ENCODE measurements at regions not wholly inside any gene's neighbourhood (a gene's known extent, or its start where the extent isn't known, plus 50 kb on each side); places are given as distances from the start of the nearest gene placed in this dataset.

- H3K9me3 ChIP-seq (ENCODE audit: insufficient read depth, low read depth, low read length) = no peaks in the 10 kb centered on the region
- no peak overlapping the region for H3K9ac ChIP-seq (ENCODE audit: low read length)
- H3K4me1 ChIP-seq (ENCODE audit: control insufficient read depth in 1 of 2, insufficient read depth in 2 of 2, low read length in 2 of 2) = no peaks in the 10 kb centered on the region
- H2BK5ac ChIP-seq (ENCODE audit: low read depth, low read length, poor library complexity) = no peak overlapping the region
- no peaks in the 10 kb centered on the region for H3K27me3 ChIP-seq (ENCODE audit: insufficient read depth, low read length)
- no peak overlapping the region for H4K91ac ChIP-seq (ENCODE audit: low read depth, low read length)
- no peak for DNase-seq
- H3K4ac ChIP-seq (ENCODE audit: low read depth, low read length) = no peak overlapping the region
- no peaks in the 10 kb centered on the region for H3K79me2 ChIP-seq (ENCODE audit: control insufficient read depth, insufficient read depth, low read length, poor library complexity)
- H2BK120ac ChIP-seq (ENCODE audit: insufficient read depth, low read length, poor library complexity) = no peak overlapping the region
- H3K27ac ChIP-seq (ENCODE audit: low read depth, low read length) = no peak overlapping the region
- no peak overlapping the region for H3K14ac ChIP-seq (ENCODE audit: low read length)
- no peak overlapping the region for H2AFZ ChIP-seq (ENCODE audit: insufficient read depth, low read length, poor library complexity)
- no peak overlapping the region for H3K18ac ChIP-seq (ENCODE audit: low read length)
- no peak overlapping the region for H4K8ac ChIP-seq (ENCODE audit: low read depth, low read length)
- no CpG with 5 or more reads among the region's 3 CpGs for WGBS (ENCODE audit: extremely low coverage, insufficient coverage, insufficient read length)
- no peaks in the 10 kb centered on the region for H3K79me1 ChIP-seq (ENCODE audit: low read length)
- H3K4me3 ChIP-seq (ENCODE audit: low read depth, low read length) = no peak overlapping the region
- no peak overlapping the region for H4K12ac ChIP-seq (ENCODE audit: low read depth, low read length)
- H2BK12ac ChIP-seq (ENCODE audit: low read length) = no peak overlapping the region
- H3K23ac ChIP-seq (ENCODE audit: low read length) = no peak overlapping the region
- no peaks in the 10 kb centered on the region for H3K36me3 ChIP-seq (ENCODE audit: control insufficient read depth in 1 of 2, insufficient read depth in 2 of 2, low read length in 2 of 2)
- H3K4me2 ChIP-seq (ENCODE audit: low read length) = no peak overlapping the region
- no peak overlapping the region for H2AK5ac ChIP-seq (ENCODE audit: low read length)
These were observed 71.0 kb upstream of the FAM120A start for GRCh38 chr9:93380410-93381060.

- Histone ChIP-seq H3K79me2 (ENCODE audit: control insufficient read depth, insufficient read depth, low read length, poor library complexity) (no peaks in the 10 kb centered on the region), H4K12ac (ENCODE audit: low read depth, low read length) (no peak overlapping the region), H3K9me3 (ENCODE audit: insufficient read depth, low read depth, low read length) (peaks cover 2% of the 10 kb centered on the region), H3K4me2 (ENCODE audit: low read length) (no peak overlapping the region), H3K27me3 (ENCODE audit: insufficient read depth, low read length) (no peaks in the 10 kb centered on the region), H3K79me1 (ENCODE audit: low read length) (no peaks in the 10 kb centered on the region), H3K4me1 (ENCODE audit: control insufficient read depth in 1 of 2, insufficient read depth in 2 of 2, low read length in 2 of 2) (no peaks in the 10 kb centered on the region), H2AK5ac (ENCODE audit: low read length) (no peak overlapping the region), H3K4me3 (ENCODE audit: low read depth, low read length) (no peak overlapping the region), H2BK5ac (ENCODE audit: low read depth, low read length, poor library complexity) (no peak overlapping the region), H3K23ac (ENCODE audit: low read length) (no peak overlapping the region), H3K18ac (ENCODE audit: low read length) (no peak overlapping the region), H3K14ac (ENCODE audit: low read length) (no peak overlapping the region), H3K4ac (ENCODE audit: low read depth, low read length) (no peak overlapping the region), H2BK12ac (ENCODE audit: low read length) (no peak overlapping the region), H3K36me3 (ENCODE audit: control insufficient read depth in 1 of 2, insufficient read depth in 2 of 2, low read length in 2 of 2) (no peaks in the 10 kb centered on the region), H4K91ac (ENCODE audit: low read depth, low read length) (no peak overlapping the region), H4K8ac (ENCODE audit: low read depth, low read length) (no peak overlapping the region), H3K27ac (ENCODE audit: low read depth, low read length) (no peak overlapping the region), H2BK120ac (ENCODE audit: insufficient read depth, low read length, poor library complexity) (no peak overlapping the region), H2AFZ (ENCODE audit: insufficient read depth, low read length, poor library complexity) (no peak overlapping the region), H3K9ac (ENCODE audit: low read length) (no peak overlapping the region)
- DNase-seq = peak; percentile 60 to 76
- no CpG with 5 or more reads among the region's 7 CpGs for WGBS (ENCODE audit: extremely low coverage, insufficient coverage, insufficient read length)
These were observed 63.7 kb upstream of the FAM120A start for GRCh38 chr9:93387791-93388190.

- no peak overlapping the region for H3K14ac ChIP-seq (ENCODE audit: low read length)
- H4K12ac ChIP-seq (ENCODE audit: low read depth, low read length) = no peak overlapping the region
- no peak overlapping the region for H3K9ac ChIP-seq (ENCODE audit: low read length)
- no CpG with 5 or more reads among the region's 9 CpGs for WGBS (ENCODE audit: extremely low coverage, insufficient coverage, insufficient read length)
- H3K79me1 ChIP-seq (ENCODE audit: low read length) = no peaks in the 10 kb centered on the region
- H3K4me3 ChIP-seq (ENCODE audit: low read depth, low read length) = no peak overlapping the region
- no peaks in the 10 kb centered on the region for H3K36me3 ChIP-seq (ENCODE audit: control insufficient read depth in 1 of 2, insufficient read depth in 2 of 2, low read length in 2 of 2)
- no peak overlapping the region for H3K27ac ChIP-seq (ENCODE audit: low read depth, low read length)
- no peak overlapping the region for H3K23ac ChIP-seq (ENCODE audit: low read length)
- H2BK5ac ChIP-seq (ENCODE audit: low read depth, low read length, poor library complexity) = no peak overlapping the region
- no peak overlapping the region for H4K91ac ChIP-seq (ENCODE audit: low read depth, low read length)
- no peak overlapping the region for H2BK120ac ChIP-seq (ENCODE audit: insufficient read depth, low read length, poor library complexity)
- H3K4me1 ChIP-seq (ENCODE audit: control insufficient read depth in 1 of 2, insufficient read depth in 2 of 2, low read length in 2 of 2) = peaks cover 0 to 4% of the 10 kb centered on the region in 2 experiments
- H3K4me2 ChIP-seq (ENCODE audit: low read length) = no peak overlapping the region
- no peak overlapping the region for H3K18ac ChIP-seq (ENCODE audit: low read length)
- no peak for DNase-seq
- H2BK12ac ChIP-seq (ENCODE audit: low read length) = no peak overlapping the region
- no peaks in the 10 kb centered on the region for H3K27me3 ChIP-seq (ENCODE audit: insufficient read depth, low read length)
- H3K79me2 ChIP-seq (ENCODE audit: control insufficient read depth, insufficient read depth, low read length, poor library complexity) = no peaks in the 10 kb centered on the region
- H4K8ac ChIP-seq (ENCODE audit: low read depth, low read length) = no peak overlapping the region
- no peak overlapping the region for H3K4ac ChIP-seq (ENCODE audit: low read depth, low read length)
- peaks cover 3% of the 10 kb centered on the region for H3K9me3 ChIP-seq (ENCODE audit: insufficient read depth, low read depth, low read length)
- H2AK5ac ChIP-seq (ENCODE audit: low read length) = no peak overlapping the region
- H2AFZ ChIP-seq (ENCODE audit: insufficient read depth, low read length, poor library complexity) = no peak overlapping the region
These were observed 60.5 kb upstream of the FAM120A start for GRCh38 chr9:93390953-93391515.

GRCh38 chr9:93391898-93392297 is 59.6 kb upstream of the FAM120A start:
- Histone ChIP-seq H3K79me1 (ENCODE audit: low read length) (no peaks in the 10 kb centered on the region), H3K27ac (ENCODE audit: low read depth, low read length) (no peak overlapping the region), H4K12ac (ENCODE audit: low read depth, low read length) (no peak overlapping the region), H2BK120ac (ENCODE audit: insufficient read depth, low read length, poor library complexity) (no peak overlapping the region), H3K36me3 (ENCODE audit: control insufficient read depth in 1 of 2, insufficient read depth in 2 of 2, low read length in 2 of 2) (no peaks in the 10 kb centered on the region), H3K14ac (ENCODE audit: low read length) (no peak overlapping the region), H3K9me3 (ENCODE audit: insufficient read depth, low read depth, low read length) (peaks cover 3% of the 10 kb centered on the region), H3K79me2 (ENCODE audit: control insufficient read depth, insufficient read depth, low read length, poor library complexity) (no peaks in the 10 kb centered on the region), H3K27me3 (ENCODE audit: insufficient read depth, low read length) (no peaks in the 10 kb centered on the region), H3K9ac (ENCODE audit: low read length) (no peak overlapping the region), H4K91ac (ENCODE audit: low read depth, low read length) (no peak overlapping the region), H3K18ac (ENCODE audit: low read length) (no peak overlapping the region), H2BK5ac (ENCODE audit: low read depth, low read length, poor library complexity) (no peak overlapping the region), H3K4me2 (ENCODE audit: low read length) (no peak overlapping the region), H3K23ac (ENCODE audit: low read length) (no peak overlapping the region), H3K4me1 (ENCODE audit: control insufficient read depth in 1 of 2, insufficient read depth in 2 of 2, low read length in 2 of 2) (peaks cover 0 to 4% of the 10 kb centered on the region in 2 experiments), H3K4me3 (ENCODE audit: low read depth, low read length) (no peak overlapping the region), H2AFZ (ENCODE audit: insufficient read depth, low read length, poor library complexity) (no peak overlapping the region), H3K4ac (ENCODE audit: low read depth, low read length) (no peak overlapping the region), H4K8ac (ENCODE audit: low read depth, low read length) (no peak overlapping the region), H2BK12ac (ENCODE audit: low read length) (no peak overlapping the region), H2AK5ac (ENCODE audit: low read length) (no peak overlapping the region)
- WGBS (ENCODE audit: extremely low coverage, insufficient coverage, insufficient read length) = no CpG with 5 or more reads among the region's 6 CpGs
- DNase-seq = no peak
